ENCODE measurements at regions not wholly inside any gene's neighbourhood (a gene's known extent, or its start where the extent isn't known, plus 50 kb on each side); places are given as distances from the start of the nearest gene placed in this dataset.

DNA sequence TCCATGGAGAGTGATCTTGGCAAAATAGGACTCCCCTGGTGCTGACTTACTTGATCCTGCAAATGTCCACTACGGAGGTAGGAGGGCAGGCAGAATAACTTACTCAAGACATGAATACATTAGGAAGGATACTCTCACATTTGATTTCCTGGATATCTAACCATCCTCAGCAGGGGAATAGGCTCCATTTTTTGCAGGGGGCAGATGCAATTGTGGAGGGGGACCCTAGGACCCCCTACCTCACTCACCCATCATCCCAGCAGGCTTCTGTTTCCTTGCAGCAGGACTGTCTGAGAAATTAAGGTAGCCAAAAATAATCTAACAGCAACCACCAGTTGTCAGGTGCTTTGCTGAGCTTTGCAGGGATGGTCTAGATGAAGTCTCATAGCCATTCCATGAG lies 482.0 kb downstream of the ZNF536 start (continued):
- TF ChIP-seq EP300 (IDR thresholded peaks at IDR 0.05; ENCODE audit: borderline replicate concordance in 1 of 2, low read depth in 2 of 2, low read length in 2 of 2) (no peak), RFX5 (IDR thresholded peaks at IDR 0.05; ENCODE audit: borderline replicate concordance, low read depth, low read length) (no peak), TEAD4 (IDR thresholded peaks at IDR 0.05; ENCODE audit: low read depth, low read length) (no peak), HDAC6 (IDR thresholded peaks at IDR 0.05; ENCODE audit: low read depth, low read length) (no peak)
